HEK293 (cell line): ENCODE measurements at regions not wholly inside any gene's neighbourhood (a gene's known extent, or its start where the extent isn't known, plus 50 kb on each side); places are given as distances from the start of the nearest gene placed in this dataset.
"Not testable (repeated sequence)": the region's sequence is repeated elsewhere in the genome, so short reads cannot be mapped to it uniquely, and the experiment has no call there.

ENCODE experiments used
- CTCF ChIA-PET: fragments of 350-600 bp; formaldehyde crosslinking; extraction: SDS; loops from one replicate; lab custom pipeline; 2021; ENCODE audit warnings: antibody characterized with exemption; lab: Yijun Ruan, JAX
- POLR2A ChIA-PET: fragments of 300-600 bp; formaldehyde crosslinking; extraction: SDS; loops from one replicate; lab custom pipeline; 2020; ENCODE audit warnings: antibody characterized with exemption, inconsistent platforms; lab: Yijun Ruan, JAX
- H3K27ac ChIP-seq: fragments of 200-500 bp; sonication (Bioruptor generic); 2 replicates; pipeline ENCODE4 v1.5.1; 2014; ENCODE audit warnings: low read depth, low read length, control low read depth, inconsistent platforms; ENCODE audit errors: extremely low read depth
- H3K36me3 ChIP-seq, 2 experiments: fragments of 200-500 bp in 1 of 2; sonication (Bioruptor generic) in 1 of 2; 1 replicate in 1 of 2; 2 replicates in 1 of 2; pipeline ENCODE4 v1.5.1; 2014 to 2017; ENCODE audit warnings: inconsistent platforms in 2 of 2, low read length in 2 of 2; ENCODE audit not compliant: control insufficient read depth in 2 of 2, insufficient read depth in 1 of 2
- H3K4me1 ChIP-seq: fragments of 200-500 bp; sonication (Bioruptor generic); 2 replicates; pipeline ENCODE4 v1.5.1; 2014; ENCODE audit warnings: mild to moderate bottlenecking, low read length, inconsistent platforms; ENCODE audit not compliant: control insufficient read depth, insufficient read depth
- H3K4me3 ChIP-seq: 2 replicates; pipeline ENCODE4 v1.5.1; 2011; ENCODE audit warnings: low read depth, mild to moderate bottlenecking, control low read depth, low read length, moderate library complexity
- H3K9me3 ChIP-seq: fragments of 200-500 bp; sonication (Bioruptor generic); 2 replicates; pipeline ENCODE4 v1.5.1; 2014; ENCODE audit warnings: low read depth, low read length, inconsistent platforms; ENCODE audit not compliant: control insufficient read depth, insufficient read depth
- BCL11A ChIP-seq: fragments of 450-650 bp; formaldehyde crosslinking; IDR thresholded peaks from 2 replicates; pipeline ENCODE4 v1.5.1; 2016; ENCODE audit warnings: low read depth, missing biosample characterization, missing genetic modification characterization
- GFI1B ChIP-seq: fragments of 450-650 bp; formaldehyde crosslinking; IDR thresholded peaks from 2 replicates; pipeline ENCODE4 v1.5.1; 2016; ENCODE audit warnings: missing biosample characterization, missing genetic modification characterization
- GLIS1 ChIP-seq: fragments of 450-650 bp; formaldehyde crosslinking; IDR thresholded peaks from 2 replicates; pipeline ENCODE4 v1.5.1; 2016; ENCODE audit warnings: missing biosample characterization, missing genetic modification characterization
- HIC1 ChIP-seq: fragments of 450-650 bp; formaldehyde crosslinking; IDR thresholded peaks from 2 replicates; pipeline ENCODE4 v1.5.1; 2016; ENCODE audit warnings: missing biosample characterization, missing genetic modification characterization
- HOXD13 ChIP-seq: sonication (generic); formaldehyde crosslinking; IDR thresholded peaks from 2 replicates; pipeline ENCODE4 v1.8.0; 2022; ENCODE audit warnings: missing genetic modification reagents, borderline replicate concordance
- PRDM1 ChIP-seq: fragments of 450-650 bp; formaldehyde crosslinking; IDR thresholded peaks from 2 replicates; pipeline ENCODE4; 2016; ENCODE audit warnings: missing biosample characterization, missing genetic modification characterization
- ZBTB21 ChIP-seq: fragments of 450-650 bp; formaldehyde crosslinking; IDR thresholded peaks from 2 replicates; pipeline ENCODE4 v1.5.1; 2017; ENCODE audit warnings: missing biosample characterization, missing genetic modification characterization
- ZNF148 ChIP-seq: fragments of 450-650 bp; formaldehyde crosslinking; IDR thresholded peaks from 2 replicates; pipeline ENCODE4 v1.5.0; 2017; ENCODE audit warnings: missing biosample characterization, missing genetic modification characterization, borderline replicate concordance
- ZNF155 ChIP-seq: fragments of 450-650 bp; formaldehyde crosslinking; IDR thresholded peaks from 2 replicates; pipeline ENCODE4 v1.5.1; 2016; ENCODE audit warnings: missing biosample characterization, missing genetic modification characterization
- ZNF239 ChIP-seq: fragments of 450-650 bp; formaldehyde crosslinking; IDR thresholded peaks from 2 replicates; pipeline ENCODE4 v1.5.1; 2016; ENCODE audit warnings: missing biosample characterization, missing genetic modification characterization
- ZNF37A ChIP-seq: fragments of 450-650 bp; IDR thresholded peaks from 2 replicates; pipeline ENCODE4 v1.5.1; 2018; ENCODE audit warnings: missing biosample characterization, missing genetic modification characterization
- ZNF530 ChIP-seq: fragments of 450-650 bp; formaldehyde crosslinking; IDR thresholded peaks from 2 replicates; pipeline ENCODE4 v1.5.1; 2016; ENCODE audit warnings: low read depth, missing biosample characterization, missing genetic modification characterization
- ZNF544 ChIP-seq: fragments of 450-650 bp; formaldehyde crosslinking; IDR thresholded peaks from 2 replicates; pipeline ENCODE4 v1.5.0; 2017; ENCODE audit warnings: missing biosample characterization, missing genetic modification characterization
- ZNF585B ChIP-seq: fragments of 450-650 bp; formaldehyde crosslinking; IDR thresholded peaks from 2 replicates; pipeline ENCODE4 v1.5.1; 2016; ENCODE audit warnings: missing biosample characterization, missing genetic modification characterization
- ZNF610 ChIP-seq: fragments of 450-650 bp; formaldehyde crosslinking; IDR thresholded peaks from 2 replicates; pipeline ENCODE4 v1.5.1; 2016; ENCODE audit warnings: missing biosample characterization, missing genetic modification characterization, borderline replicate concordance
- ZNF654 ChIP-seq: fragments of 450-650 bp; formaldehyde crosslinking; IDR thresholded peaks from 2 replicates; pipeline ENCODE4 v1.5.1; 2016; ENCODE audit warnings: low read depth, missing biosample characterization, missing genetic modification characterization
- ZNF785 ChIP-seq: fragments of 450-650 bp; formaldehyde crosslinking; IDR thresholded peaks from 2 replicates; pipeline ENCODE4 v1.5.1; 2016; ENCODE audit warnings: missing biosample characterization, missing genetic modification characterization
- TF ChIP-seq, protein P1 (sequence below): fragments of 450-650 bp; formaldehyde crosslinking; IDR thresholded peaks from 2 replicates; pipeline ENCODE4 v1.5.1; 2017; ENCODE audit warnings: missing biosample characterization, missing genetic modification characterization
- TF ChIP-seq, protein P2 (sequence below): fragments of 450-650 bp; formaldehyde crosslinking; IDR thresholded peaks from 2 replicates; pipeline ENCODE4 v1.5.1; 2016; ENCODE audit warnings: missing biosample characterization, missing genetic modification characterization
- TF ChIP-seq, protein P3 (sequence below): fragments of 450-650 bp; formaldehyde crosslinking; IDR thresholded peaks from 2 replicates; pipeline ENCODE4 v1.5.1; 2016; ENCODE audit warnings: missing biosample characterization, missing genetic modification characterization

DNA sequence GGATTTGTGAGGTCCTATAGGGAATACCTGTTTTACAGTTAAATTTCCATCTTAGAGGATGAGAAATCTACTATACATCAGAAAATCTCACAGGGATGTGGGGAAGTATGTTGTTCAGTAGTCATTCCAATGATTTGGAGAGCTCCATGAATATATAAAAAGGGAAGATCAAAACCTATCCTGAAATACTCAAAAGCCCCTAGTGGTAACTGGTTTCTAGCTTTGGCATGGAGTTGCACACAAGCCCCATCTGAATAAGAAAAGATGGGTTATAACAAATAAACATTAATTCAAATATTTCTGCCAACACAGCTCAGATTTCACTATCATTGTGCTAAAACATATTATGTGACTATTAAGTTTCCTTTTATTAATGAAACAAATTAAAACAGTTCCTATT, 101.6 kb downstream of the FBXO8 start (continued):
- TF ChIP-seq ZNF785 (tag by site-specific recombination) (no peak), HOXD13 (CRISPR knock-in tag) (no peak)
- TF ChIP-seq, all 188 proteins: peak for 0

- Histone ChIP-seq H3K36me3 (no peaks in the 10 kb centered on the region), H3K27ac (no peak overlapping the region), H3K4me1 (no peaks in the 10 kb centered on the region), H3K4me3 (no peak overlapping the region), H3K9me3 (no peaks in the 10 kb centered on the region)
- POLR2A ChIA-PET = no interaction called here
- no peak for TF ChIP-seq ZNF544 (tag by site-specific recombination)
- TF ChIP-seq HIC1 (tag by site-specific recombination) = no peak
- no peak for TF ChIP-seq ZNF654
- no peak for TF ChIP-seq ZNF155 (tag by site-specific recombination)
- no peak for TF ChIP-seq GLIS1
- TF ChIP-seq GFI1B (tag by site-specific recombination) = no peak
- TF ChIP-seq BCL11A = no peak
- no peak for TF ChIP-seq ZBTB21 (tag by site-specific recombination)
- TF ChIP-seq ZNF585B (tag by site-specific recombination) = no peak
- TF ChIP-seq ZNF610 (tag by site-specific recombination) = no peak
- TF ChIP-seq ZNF148 (tag by site-specific recombination) = no peak
- TF ChIP-seq ZNF785 (tag by site-specific recombination) = no peak
- TF ChIP-seq, protein P1, sequence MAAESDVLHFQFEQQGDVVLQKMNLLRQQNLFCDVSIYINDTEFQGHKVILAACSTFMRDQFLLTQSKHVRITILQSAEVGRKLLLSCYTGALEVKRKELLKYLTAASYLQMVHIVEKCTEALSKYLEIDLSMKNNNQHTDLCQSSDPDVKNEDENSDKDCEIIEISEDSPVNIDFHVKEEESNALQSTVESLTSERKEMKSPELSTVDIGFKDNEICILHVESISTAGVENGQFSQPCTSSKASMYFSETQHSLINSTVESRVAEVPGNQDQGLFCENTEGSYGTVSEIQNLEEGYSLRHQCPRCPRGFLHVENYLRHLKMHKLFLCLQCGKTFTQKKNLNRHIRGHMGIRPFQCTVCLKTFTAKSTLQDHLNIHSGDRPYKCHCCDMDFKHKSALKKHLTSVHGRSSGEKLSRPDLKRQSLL (tag by site-specific recombination) = no peak
- TF ChIP-seq, protein P2, sequence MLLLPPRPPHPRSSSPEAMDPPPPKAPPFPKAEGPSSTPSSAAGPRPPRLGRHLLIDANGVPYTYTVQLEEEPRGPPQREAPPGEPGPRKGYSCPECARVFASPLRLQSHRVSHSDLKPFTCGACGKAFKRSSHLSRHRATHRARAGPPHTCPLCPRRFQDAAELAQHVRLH (tag by site-specific recombination) = no peak
- TF ChIP-seq ZNF239 = no peak
- TF ChIP-seq ZNF37A (tag by site-specific recombination) = no peak
- TF ChIP-seq PRDM1 (tag by site-specific recombination) = no peak
- TF ChIP-seq ZNF530 = no peak
- TF ChIP-seq, protein P3, sequence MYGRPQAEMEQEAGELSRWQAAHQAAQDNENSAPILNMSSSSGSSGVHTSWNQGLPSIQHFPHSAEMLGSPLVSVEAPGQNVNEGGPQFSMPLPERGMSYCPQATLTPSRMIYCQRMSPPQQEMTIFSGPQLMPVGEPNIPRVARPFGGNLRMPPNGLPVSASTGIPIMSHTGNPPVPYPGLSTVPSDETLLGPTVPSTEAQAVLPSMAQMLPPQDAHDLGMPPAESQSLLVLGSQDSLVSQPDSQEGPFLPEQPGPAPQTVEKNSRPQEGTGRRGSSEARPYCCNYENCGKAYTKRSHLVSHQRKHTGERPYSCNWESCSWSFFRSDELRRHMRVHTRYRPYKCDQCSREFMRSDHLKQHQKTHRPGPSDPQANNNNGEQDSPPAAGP = no peak
- CTCF ChIA-PET = interaction anchor here (0.8 kb wide), 1 partner anchor 12 kb away, joined by 7 read pairs; no protein-coding TSS in a partner anchor
These were observed 105.9 kb downstream of the FBXO8 start for GRCh38 chr4:174177536-174177935.

DNA sequence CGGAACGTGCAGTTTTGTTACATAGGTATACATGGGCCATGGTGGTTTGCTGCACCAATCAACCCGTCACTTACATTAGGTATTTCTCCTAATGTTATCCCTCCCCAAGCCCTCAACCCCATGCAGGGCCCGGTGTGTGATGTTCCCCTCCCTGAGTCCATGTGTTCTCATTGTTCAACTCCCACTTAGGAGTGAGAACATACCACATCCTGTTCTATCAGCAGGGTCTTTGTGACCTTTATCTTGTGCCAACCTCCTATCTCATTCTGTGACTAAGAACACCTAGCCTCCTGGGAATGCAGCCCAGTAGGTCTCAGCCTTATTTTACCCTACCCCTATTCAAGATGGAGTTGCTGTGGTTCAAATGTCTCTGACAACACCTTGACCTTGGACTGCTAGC, 107.6 kb downstream of the FBXO8 start:
- H3K9me3 ChIP-seq, H3K27ac ChIP-seq, POLR2A ChIA-PET, H3K36me3 ChIP-seq, CTCF ChIA-PET, H3K4me1 ChIP-seq, H3K4me3 ChIP-seq: not testable (repeated sequence)
